ENCODE measurements at regions not wholly inside any gene's neighbourhood (a gene's known extent, or its start where the extent isn't known, plus 50 kb on each side); places are given as distances from the start of the nearest gene placed in this dataset.

DNA sequence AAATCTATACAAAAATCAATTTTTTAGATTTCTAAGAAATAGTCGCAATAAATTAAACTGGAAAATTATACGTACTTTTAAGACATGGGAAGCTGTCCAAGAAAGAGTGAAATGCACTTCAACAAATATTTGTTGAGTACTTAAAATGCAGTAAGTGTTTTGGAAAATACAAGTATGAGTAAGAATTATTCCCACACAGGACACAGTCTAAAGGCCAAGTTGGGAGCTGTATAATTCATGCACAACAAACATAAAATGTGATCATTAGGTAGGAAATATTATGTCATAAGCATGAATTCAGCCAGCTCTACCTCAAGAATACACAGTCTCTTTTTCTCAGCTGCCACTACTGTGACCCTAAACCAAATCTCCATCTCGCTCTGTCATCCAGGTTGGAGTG lies 267.6 kb downstream of the CNTN3 start:
- no peak for DNase-seq

DNA sequence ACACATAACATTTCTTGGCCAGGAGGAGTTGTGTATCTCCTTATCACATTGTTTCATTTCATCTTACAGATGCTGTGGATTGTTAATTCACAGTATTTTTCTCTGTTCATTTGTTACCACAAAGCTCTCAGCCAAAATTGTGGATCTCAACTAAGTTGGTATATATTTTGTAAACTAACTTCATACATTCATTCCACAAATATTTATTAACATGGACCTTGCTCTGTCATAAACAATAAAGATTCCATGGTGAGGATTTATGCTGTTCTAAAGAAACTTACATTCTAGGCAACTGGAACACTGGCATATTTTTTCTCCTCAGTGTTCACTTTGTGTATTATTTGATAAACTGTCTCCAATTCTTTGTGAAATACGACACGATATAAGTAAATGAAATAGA lies 268.8 kb downstream of the CNTN3 start:
- no peak for DNase-seq

DNA sequence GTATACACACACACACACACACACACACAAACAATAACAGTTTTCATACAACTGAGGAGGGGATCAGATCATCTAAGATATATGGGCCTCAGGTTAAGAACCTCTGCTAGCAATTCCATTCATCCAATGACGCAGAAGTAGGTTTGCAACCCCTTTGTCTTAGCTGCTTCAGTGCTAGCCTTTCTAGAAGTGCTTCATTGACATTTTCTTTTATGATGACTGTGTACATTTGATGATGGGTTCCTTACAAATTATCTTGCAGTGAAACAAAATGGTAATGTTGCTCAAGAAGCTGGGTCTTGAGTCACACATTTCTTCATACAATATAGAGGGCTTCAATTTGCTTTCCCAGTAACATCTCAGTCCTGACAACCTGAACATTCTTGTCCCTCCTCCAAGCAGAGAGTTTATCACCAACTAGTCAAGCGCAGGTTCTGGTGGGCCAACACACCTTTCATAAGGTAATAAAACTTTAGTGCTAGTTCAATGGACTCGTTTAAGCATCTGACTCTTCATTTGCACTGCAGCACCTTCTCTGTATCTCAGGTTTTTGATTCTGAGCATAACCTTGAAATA lies 269.5 kb downstream of the CNTN3 start:
- DNase-seq: no peak

DNA sequence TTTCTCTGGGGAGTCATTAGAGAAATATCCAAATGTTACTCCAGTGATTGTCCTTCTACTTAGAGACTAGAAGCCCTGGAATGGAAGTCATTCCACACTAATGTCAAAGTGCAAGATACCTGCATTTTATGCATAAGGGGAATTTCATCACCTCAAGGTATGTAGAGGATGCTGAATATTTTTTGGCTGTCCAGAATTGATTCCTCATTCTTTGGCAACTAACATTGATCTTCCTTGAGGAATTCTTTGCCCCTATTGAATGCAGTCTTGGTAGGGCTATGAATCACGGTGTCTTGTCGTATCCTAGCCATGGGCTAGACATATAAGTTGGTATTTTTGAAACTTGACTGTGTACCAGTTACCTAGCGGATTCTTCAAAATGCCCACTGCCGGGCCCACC lies 271.1 kb downstream of the CNTN3 start:
- no peak for DNase-seq

DNA sequence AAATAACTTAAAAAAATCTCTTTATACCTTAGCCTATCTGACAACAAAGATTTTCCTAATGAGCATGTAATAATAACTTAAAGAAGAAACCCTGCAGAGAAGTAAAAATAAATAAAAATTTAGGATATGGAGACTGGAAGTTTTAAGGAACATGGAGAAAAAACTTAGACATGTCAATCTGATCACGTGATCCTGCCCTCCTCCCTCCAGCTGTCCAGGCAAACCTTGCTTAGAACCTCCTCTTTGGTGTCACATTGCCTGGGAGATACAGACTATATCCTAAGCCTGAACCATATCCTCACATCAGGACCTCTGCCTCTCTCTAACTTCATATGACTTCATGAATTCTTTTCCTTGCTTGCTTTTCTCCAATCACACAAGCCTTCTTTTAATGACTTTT lies 275.5 kb downstream of the CNTN3 start:
- DNase-seq: no peak

DNA sequence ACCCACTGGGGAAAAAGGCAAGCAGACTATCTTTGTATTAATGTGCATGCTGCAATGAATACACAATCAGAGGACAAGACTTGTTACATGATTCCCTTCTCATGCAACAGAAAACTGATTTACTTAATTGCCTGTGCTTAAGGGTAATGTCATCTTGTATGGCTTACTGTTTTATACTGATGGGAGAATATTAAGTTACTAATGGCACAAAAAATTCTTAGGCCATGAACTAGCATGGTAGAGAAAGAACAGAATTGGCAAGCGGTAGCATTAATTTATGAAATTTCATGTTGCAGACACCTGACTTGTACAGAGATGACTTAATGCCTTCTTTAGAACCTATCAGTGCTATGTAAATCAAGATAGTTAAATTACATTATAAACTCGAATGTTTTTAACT lies 282.3 kb downstream of the CNTN3 start:
- DNase-seq: no peak

DNA sequence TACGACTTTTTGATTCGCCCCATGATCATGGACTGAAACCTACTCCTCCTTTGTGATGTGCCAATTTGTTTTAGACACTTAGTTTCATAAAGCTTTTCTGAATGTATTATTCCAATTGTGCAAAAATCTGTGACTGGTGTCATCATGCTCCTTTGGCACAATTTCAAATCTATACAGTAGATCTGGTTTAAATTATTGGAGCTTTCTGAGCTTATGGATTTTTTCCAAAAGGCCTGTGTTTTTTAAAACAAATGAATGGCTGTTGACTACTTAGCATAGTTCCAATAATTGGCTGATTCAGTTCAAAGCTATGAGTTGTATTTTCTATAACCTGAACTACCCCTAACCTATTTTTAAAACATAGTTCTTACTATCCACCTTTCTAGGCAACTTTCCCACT lies 282.7 kb downstream of the CNTN3 start:
- no peak for DNase-seq

DNA sequence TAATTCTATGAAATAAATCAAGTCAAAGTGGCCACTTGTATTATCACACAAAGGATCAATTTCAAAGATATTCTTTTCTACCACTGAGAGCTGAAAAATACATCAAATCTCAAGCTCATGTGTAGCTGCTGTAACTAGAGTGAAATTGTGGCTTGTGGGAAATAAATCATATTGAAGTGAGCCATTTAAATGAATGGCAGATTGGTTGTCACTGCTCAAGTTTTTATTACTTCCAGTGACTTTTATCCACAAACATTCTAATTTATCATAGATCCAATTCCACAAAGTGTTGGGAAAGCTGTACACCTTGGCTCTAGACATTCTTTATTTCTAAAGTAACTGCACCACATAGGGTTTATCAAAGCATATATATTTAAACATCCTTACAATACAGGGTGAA lies 285.4 kb downstream of the CNTN3 start:
- DNase-seq: no peak

DNA sequence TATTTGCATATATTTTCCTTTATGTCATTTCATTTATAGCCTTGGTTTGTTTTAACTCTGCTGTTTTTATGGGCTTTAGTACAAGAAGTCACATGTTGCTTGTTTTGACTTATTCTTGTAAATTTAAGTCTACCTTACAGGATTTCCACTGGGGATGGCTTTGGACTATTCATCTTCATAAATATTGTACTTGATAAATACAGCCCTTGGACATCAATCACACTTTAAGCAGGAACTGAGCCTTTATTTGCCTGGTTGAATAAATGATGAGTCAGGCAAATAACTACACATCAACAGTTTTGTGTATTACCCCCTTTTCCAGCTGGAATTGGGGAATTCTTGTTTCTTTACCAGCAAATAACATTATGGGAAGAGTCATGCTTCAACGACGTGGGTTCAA lies 286.0 kb downstream of the CNTN3 start:
- no peak for DNase-seq

DNA sequence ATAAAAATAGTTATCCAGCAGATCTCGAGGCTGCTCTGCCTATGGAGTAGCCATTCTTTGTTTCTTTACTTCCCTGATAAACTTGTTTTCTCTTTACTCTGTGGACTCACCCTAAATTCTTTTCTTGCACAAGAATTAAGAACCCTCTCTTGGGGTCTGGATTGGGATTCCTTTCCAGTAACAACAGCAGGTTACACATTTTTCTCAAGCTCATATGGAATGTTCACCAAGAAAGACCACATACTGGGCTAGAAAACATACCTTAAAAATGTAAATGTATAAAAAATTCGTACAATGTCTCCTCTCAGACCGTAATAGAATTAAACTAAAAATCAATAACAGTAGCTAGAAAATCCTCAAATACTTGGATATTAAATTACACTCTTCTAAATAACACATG lies 299.2 kb downstream of the CNTN3 start:
- no peak for DNase-seq

DNA sequence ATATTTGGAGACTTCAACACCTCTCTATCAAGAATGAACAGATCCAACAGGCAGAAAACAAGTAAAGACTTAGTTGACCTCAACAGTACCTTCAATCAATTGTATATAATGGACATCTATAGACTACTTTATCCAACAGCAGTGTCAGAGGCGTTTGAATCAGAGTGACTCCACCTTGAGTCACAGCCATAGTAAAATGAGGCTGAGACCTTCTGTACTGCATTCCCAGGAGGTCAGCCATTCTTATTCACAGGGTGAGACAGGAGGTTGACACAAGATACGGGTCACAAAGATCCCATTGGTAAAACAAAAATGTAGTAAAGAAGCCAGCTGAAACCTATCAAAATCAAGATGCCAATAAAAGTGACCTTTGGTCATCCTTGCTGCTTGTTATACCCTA lies 299.8 kb downstream of the CNTN3 start:
- no peak for DNase-seq

DNA sequence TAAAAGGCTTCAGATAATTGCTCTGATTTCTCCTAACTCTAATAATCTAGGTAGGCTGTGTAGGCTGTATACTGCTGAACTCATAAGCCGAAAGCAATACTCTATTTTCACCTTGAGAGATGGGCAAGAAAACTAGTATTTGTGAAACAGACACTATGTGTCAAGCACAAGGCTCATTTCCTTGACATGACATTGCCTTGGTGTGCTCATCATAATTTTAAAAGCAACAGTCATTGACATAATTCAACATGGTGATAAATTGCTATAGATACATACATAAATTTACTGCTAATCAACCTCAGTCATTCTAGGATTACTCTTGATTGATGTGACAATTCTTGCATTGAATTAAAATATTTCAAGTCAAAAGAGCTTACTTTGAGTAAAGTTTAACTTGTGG lies 304.7 kb downstream of the CNTN3 start:
- DNase-seq: no peak

DNA sequence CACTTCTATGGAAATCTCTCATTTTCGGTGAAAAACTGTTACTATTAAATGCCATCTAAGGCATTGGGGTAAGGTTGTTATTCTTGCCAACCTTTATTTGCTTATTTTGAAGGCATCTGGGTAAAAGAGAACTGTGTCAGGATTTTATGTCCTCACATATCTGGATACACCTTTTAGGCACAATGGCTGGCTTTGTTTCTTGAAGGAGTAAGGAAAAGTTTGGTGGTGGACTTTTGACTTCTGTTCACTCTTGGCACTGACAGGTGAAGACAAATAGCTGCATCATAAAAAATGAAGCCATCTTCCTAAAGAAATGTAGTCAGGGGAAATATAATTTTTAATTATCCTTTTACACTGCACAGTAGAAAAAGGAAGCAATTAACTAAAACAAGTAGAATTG lies 310.0 kb downstream of the CNTN3 start:
- DNase-seq: no peak

DNA sequence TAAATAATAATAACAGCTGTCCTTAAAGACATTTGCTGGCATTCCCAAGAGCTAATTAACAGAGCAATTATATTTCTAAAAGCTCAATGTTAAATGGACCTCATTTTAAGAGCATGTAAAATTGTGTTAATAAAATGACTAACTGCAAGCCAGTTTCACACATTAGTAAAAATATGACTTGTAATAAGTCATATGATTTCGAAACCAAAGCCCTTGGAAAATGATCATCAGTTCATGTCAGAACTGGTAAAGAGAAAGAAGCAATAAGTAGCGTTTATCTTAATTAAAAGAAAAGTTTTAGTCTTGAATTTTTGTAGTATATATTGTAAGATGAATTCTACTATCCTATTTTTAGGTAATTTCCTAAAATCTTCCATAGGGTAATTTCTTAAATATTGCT lies 310.7 kb downstream of the CNTN3 start:
- no peak for DNase-seq

DNA sequence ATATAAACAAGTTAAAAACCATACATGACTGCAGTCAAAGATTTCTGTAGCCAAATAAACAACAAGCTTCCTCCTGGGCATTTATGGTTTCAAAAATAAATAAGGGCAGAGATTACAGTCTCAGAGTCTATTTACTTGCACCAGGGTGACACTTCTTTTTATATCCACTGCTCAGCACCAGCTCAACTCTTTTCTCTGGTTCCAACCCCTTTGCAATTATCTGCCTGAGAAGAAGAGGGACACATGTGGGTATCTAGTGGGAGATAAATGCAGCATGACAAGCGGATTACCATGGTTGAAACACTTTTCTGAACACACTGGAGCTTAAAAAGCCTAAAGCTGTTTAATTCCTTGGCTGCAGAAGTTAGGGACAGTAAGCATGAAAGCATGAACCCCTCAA lies 311.5 kb downstream of the CNTN3 start:
- DNase-seq: no peak

DNA sequence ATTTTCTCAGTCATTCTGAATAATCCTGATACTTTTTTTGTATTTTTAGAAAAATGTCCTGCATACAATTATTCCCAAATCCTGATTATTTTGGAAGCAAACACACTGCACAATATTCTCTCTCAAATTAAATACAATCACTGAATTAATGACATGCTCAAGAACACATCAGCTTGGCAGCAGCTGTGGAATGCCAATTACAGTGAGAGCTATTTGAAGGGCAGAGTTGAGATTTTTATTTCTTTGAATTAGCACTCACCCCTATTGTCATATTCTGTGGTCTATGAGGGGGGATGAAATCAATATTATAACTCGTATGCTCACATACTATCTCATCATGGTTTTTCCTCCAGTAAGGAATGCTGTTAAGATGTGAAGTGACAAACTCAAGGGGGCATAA lies 312.2 kb downstream of the CNTN3 start:
- no peak for DNase-seq

DNA sequence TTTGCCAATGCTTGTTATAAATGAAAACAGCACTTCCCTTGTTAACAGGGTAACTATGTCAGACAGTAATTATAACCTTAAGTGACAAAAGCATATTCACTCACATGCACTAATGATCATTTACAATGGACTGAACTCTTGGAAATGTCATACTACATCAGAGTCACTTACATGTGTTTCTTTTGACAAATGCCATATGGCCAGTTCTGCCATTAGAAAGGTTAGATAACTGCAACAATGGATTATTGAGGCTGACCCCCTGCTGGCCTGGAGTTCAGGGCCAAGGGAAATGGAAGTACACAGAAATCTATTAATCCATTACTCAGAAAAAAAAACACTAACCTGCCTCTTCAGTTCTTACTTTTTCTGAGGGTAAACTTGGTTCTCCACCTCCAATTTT lies 313.4 kb downstream of the CNTN3 start:
- DNase-seq: no peak

DNA sequence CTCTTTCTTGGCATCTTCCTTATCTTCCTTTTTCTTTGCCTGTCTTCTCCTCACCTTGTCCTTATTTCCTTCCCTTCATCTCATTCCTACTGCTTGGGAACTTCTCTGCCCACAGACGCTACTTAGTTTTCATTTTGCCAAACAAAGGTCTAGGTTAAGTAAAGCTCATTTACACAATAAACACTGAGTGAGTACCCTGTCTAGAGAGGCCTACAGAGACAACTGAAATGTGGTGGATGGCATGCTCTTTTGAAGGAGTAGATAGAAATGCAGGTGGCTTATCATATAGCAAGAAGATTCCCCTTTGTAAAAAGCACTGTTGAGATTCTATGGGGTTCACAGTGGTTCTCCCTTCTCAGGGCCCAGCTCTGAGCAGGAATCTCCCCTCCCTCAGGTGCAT lies 319.0 kb downstream of the CNTN3 start:
- no peak for DNase-seq

DNA sequence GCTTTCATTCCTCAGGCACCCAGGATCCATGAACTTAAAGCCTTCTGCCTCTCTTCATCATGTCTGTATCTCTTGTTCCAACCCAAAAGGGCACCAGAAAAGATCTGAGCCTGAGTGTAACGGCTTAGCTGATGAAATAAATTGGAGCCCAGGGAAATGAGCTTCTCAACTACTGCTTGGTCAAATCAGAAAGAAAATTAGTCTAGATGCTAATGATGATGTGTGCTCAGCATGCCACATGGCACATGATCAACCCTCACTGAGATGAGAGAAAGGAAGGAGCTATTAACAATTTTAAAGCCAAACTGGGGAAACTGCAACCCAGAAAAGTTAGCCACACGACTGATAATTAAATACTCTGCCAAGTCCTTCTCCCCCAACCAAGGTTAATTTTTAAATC lies 325.7 kb downstream of the CNTN3 start:
- no peak for DNase-seq

DNA sequence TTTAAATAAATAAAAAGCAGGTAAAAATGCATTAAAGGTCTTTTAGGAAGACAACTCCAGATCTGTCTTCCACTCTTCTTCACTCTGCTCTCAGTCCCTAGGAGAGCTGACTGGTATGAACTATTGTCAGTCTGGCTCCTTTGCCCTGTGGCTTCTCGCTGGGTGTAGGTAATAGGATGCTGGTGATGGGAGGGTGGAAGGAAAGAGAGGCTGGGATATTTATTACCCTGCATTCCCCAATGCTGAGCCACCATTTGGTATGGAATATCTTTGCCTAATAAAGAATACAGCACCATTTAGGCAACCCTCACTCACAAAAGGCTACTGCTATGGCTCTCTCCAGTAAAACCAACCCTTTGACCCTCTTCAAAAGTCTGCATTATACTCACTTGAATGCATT lies 326.9 kb downstream of the CNTN3 start:
- DNase-seq: no peak

DNA sequence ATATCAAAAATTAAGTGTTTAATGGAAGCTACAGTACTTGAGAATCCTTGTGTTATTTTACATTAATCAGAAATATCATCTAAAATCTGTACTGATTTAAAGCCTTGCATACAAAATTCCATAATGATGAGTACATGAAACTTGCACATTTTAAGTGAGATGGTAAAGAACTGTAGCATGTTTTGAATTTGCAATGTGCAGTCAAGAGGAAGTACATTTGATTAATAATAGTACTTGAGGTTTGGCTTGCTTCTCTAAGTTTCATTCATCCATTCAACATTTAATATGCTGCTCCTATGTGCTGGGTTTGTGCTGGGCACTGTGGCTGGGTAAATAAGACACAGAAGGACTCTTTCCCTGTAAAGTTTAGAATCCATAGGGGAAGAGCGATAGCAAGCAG lies 332.3 kb downstream of the CNTN3 start:
- no peak for DNase-seq

DNA sequence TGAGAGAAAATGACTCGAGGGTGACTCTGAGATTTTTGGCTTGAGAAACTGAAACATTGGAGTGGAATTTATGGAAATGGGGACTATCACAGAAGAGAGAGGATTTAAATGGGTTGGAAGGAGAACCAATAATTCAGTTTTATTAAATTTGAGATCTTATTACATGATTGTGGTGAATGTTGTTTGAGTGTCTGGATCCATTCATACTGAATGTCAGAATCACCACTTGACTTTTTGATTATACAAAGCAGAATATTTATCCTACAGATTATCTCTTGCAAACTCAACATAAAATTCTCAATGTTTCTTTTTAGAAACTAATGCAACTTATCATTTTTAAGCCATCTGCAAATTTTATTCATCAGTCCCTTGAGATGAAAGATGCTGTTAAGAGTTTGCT lies 332.8 kb downstream of the CNTN3 start:
- DNase-seq: no peak

DNA sequence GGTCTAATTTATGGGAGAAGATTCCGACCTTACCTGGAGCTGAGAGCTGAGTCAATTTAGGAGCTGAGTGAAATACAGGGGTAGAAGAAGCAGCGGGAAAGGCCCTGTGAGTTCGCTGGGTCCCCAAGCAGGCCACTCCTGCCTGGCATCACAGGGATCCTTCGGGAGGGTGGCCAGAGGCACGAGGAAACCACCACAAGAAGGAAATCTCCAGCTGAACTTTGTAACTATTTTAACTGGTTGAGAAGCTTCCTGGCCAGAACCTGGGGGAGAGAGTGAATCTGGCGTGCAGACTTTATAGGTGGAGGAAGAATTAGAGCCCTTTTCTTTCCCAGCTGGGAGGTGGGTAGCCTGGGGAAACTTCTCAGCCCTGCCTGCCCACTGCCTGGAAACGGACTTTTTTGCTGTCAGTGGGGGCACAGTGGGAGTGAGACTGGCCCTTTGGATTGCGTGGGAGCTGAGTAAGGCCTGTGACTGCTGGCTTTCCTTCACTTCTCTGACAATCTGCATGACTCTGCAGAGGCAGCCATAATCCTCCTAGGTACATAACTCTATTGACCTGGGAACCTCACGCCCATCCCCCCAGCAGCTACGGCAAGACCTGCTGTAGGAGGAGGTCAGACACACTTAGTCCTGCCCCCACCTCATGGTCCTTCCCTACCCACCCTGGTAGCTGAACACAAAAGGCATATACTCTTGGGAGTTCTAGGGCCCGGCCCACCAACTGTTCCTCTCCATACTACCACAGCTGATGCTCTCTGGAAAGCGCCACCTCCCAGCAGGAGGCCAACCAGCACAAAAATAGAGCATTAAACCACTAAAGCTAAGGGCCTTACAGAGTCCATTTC lies 340.7 kb downstream of the CNTN3 start:
- DNase-seq: no peak

DNA sequence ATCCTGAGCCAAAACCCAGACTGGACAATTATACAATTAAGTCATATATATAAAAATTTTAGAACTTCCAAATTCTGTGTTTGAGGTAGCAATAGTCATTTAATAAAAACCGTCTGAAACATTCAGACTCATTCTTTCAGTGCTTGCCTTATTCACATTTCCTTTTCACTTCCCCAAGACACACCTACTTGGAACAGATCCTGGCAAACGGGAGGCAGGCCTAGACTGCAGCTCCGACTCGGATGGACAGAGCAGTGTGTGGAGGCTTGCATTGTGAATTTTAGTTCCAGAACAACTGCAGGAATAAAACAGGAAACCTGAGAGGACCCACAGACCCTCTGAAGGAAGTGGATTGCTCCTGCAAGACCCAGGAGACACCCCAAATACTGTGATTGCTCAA lies 341.4 kb downstream of the CNTN3 start:
- DNase-seq: peak; percentile 75

DNA sequence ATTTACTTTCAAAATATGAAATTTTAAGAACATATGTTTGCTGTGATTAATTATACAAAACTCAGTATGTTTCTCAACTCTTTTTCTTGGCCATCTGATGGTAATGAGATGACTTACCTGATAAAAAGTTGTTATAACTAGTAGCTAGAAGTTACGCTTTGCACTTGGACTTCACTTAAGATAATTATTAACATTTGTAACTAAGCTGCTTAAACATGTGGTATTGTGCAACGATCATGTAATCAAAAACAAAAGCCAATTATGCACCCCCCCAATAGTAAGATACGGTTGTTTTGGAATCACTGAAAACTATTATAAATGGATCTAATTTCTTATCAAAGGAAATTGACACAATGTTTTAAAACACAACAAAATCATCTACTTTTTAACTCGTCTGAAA lies 342.9 kb downstream of the CNTN3 start:
- no peak for DNase-seq

Data from femur (tissue), 1 donor.